ENCODE measurements at regions not wholly inside any gene's neighbourhood (a gene's known extent, or its start where the extent isn't known, plus 50 kb on each side); places are given as distances from the start of the nearest gene placed in this dataset.
A peak's percentile ranks its signal among the peaks of the same experiment; 100 is the strongest.

DNA sequence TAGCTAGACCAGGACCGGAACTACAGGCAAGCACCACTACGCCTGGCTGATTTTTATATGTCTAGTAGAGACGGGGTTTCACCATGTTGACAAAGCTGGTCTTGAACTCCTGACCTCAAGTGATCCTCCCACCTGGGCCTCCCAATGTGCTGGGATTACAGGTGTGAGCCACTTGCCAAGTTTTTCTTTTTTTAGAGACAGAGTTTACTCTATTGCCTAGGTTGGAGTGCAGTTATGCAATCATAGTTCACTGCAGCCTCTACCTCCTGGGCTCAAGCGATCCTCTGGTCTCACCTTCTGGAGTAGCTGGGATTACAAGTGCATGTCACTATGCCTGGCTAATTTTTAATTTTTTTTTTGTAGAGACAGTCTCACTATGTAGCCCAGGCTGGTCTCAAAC, 201.5 kb upstream of the TBX3 start:
- no peaks in the 10 kb centered on the region for H3K9me3 ChIP-seq (ENCODE audit: insufficient read depth, low read depth, low read length)

DNA sequence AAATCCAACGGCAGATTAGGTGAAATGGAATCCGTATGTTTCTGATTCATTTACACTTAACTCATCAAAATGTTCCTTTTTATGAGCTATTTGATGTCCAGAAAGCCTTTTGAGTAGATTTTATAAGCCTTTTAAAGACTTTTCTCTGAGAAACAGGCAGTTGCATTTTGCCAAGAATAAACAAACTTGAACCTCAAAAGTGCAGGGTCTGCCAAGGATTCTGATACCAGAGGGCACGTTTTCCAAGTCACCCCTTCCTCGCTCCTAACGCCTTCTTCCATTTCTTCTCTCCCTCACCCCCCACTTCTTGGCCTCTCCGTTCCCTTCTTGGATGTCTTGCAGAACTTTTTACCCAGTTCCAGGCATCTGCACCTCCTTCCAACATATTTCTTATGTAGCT, 200.6 kb upstream of the TBX3 start:
- no peak for DNase-seq
- 100% methylated on average over 3 of the region's 6 CpGs for WGBS (ENCODE audit: extremely low coverage, insufficient coverage, insufficient read length)
- no peaks in the 10 kb centered on the region for H3K27me3 ChIP-seq (ENCODE audit: insufficient read depth, low read length)
- H3K79me1 ChIP-seq (ENCODE audit: low read length), result peaks cover 4% of the 10 kb centered on the region
- H3K4me2 ChIP-seq (ENCODE audit: low read length), result no peak overlapping the region
- H3K14ac ChIP-seq (ENCODE audit: low read length), result no peak overlapping the region
- no peak overlapping the region for H4K8ac ChIP-seq (ENCODE audit: low read depth, low read length)
- no peaks in the 10 kb centered on the region for H3K9me3 ChIP-seq (ENCODE audit: insufficient read depth, low read depth, low read length)
- no peak overlapping the region for H3K27ac ChIP-seq (ENCODE audit: low read depth, low read length)
- no peaks in the 10 kb centered on the region for H3K4me1 ChIP-seq (ENCODE audit: control insufficient read depth in 1 of 2, insufficient read depth in 2 of 2, low read length in 2 of 2)
- H4K12ac ChIP-seq (ENCODE audit: low read depth, low read length), result no peak overlapping the region
- H4K91ac ChIP-seq (ENCODE audit: low read depth, low read length), result no peak overlapping the region
- H3K36me3 ChIP-seq (ENCODE audit: control insufficient read depth in 1 of 2, insufficient read depth in 2 of 2, low read length in 2 of 2), result no peaks in the 10 kb centered on the region
- H2BK12ac ChIP-seq (ENCODE audit: low read length), result no peak overlapping the region
- H3K79me2 ChIP-seq (ENCODE audit: control insufficient read depth, insufficient read depth, low read length, poor library complexity), result no peaks in the 10 kb centered on the region
- H3K4ac ChIP-seq (ENCODE audit: low read depth, low read length), result no peak overlapping the region
- no peak overlapping the region for H2BK120ac ChIP-seq (ENCODE audit: insufficient read depth, low read length, poor library complexity)
- no peak overlapping the region for H3K23ac ChIP-seq (ENCODE audit: low read length)
- H2BK5ac ChIP-seq (ENCODE audit: low read depth, low read length, poor library complexity), result no peak overlapping the region
- no peak overlapping the region for H3K18ac ChIP-seq (ENCODE audit: low read length)
- H3K9ac ChIP-seq (ENCODE audit: low read length), result no peak overlapping the region
- H3K4me3 ChIP-seq (ENCODE audit: low read depth, low read length), result no peak overlapping the region
- H2AK5ac ChIP-seq (ENCODE audit: low read length), result no peak overlapping the region
- no peak overlapping the region for H2AFZ ChIP-seq (ENCODE audit: insufficient read depth, low read length, poor library complexity)

More for the DNA sequence above, 201.5 kb upstream of the TBX3 start:
- no peak overlapping the region for H2AK5ac ChIP-seq (ENCODE audit: low read length)
- H3K23ac ChIP-seq (ENCODE audit: low read length), result no peak overlapping the region
- H4K91ac ChIP-seq (ENCODE audit: low read depth, low read length), result no peak overlapping the region
- H3K36me3 ChIP-seq (ENCODE audit: control insufficient read depth in 1 of 2, insufficient read depth in 2 of 2, low read length in 2 of 2), result no peaks in the 10 kb centered on the region
- peaks cover 4% of the 10 kb centered on the region for H3K79me1 ChIP-seq (ENCODE audit: low read length)
- H3K27ac ChIP-seq (ENCODE audit: low read depth, low read length), result no peak overlapping the region
- no peak overlapping the region for H3K4me3 ChIP-seq (ENCODE audit: low read depth, low read length)
- DNase-seq, result no peak
- H3K18ac ChIP-seq (ENCODE audit: low read length), result no peak overlapping the region
- no peak overlapping the region for H2BK12ac ChIP-seq (ENCODE audit: low read length)
- H3K79me2 ChIP-seq (ENCODE audit: control insufficient read depth, insufficient read depth, low read length, poor library complexity), result no peaks in the 10 kb centered on the region
- no peak overlapping the region for H3K14ac ChIP-seq (ENCODE audit: low read length)
- no peak overlapping the region for H2BK120ac ChIP-seq (ENCODE audit: insufficient read depth, low read length, poor library complexity)
- H2AFZ ChIP-seq (ENCODE audit: insufficient read depth, low read length, poor library complexity), result no peak overlapping the region
- H3K4me1 ChIP-seq (ENCODE audit: control insufficient read depth in 1 of 2, insufficient read depth in 2 of 2, low read length in 2 of 2), result no peaks in the 10 kb centered on the region
- H2BK5ac ChIP-seq (ENCODE audit: low read depth, low read length, poor library complexity), result no peak overlapping the region
- no peak overlapping the region for H4K8ac ChIP-seq (ENCODE audit: low read depth, low read length)
- no peak overlapping the region for H3K4me2 ChIP-seq (ENCODE audit: low read length)
- no peak overlapping the region for H4K12ac ChIP-seq (ENCODE audit: low read depth, low read length)
- H3K9ac ChIP-seq (ENCODE audit: low read length), result no peak overlapping the region
- no peaks in the 10 kb centered on the region for H3K27me3 ChIP-seq (ENCODE audit: insufficient read depth, low read length)
- WGBS (ENCODE audit: extremely low coverage, insufficient coverage, insufficient read length), result no CpG with 5 or more reads among the region's 4 CpGs
- no peak overlapping the region for H3K4ac ChIP-seq (ENCODE audit: low read depth, low read length)

DNA sequence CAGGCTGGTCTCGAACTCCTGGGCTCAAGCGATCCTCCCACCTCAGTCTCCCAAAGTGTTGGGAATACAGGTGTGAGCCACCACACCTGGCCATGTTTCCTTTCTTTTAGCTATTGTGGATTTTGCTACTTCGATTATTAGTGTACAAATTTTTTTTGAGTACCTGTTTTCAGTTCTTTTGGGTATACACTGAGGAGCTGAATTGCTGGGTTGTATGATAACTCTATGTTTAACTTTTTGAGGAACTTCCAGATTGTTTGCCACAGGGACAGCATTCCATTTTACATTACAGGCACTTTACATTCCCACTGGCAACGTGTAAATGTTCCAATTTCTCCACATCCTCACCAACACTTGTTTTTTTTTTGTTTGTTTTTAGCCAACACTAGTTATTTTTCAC, 198.1 kb upstream of the TBX3 start:
- WGBS (ENCODE audit: extremely low coverage, insufficient coverage, insufficient read length), result no CpG with 5 or more reads among the region's 4 CpGs
- Histone ChIP-seq H3K23ac (ENCODE audit: low read length) (no peak overlapping the region), H3K27ac (ENCODE audit: low read depth, low read length) (no peak overlapping the region), H2BK12ac (ENCODE audit: low read length) (no peak overlapping the region), H2AFZ (ENCODE audit: insufficient read depth, low read length, poor library complexity) (no peak overlapping the region), H4K8ac (ENCODE audit: low read depth, low read length) (no peak overlapping the region), H3K9ac (ENCODE audit: low read length) (no peak overlapping the region), H3K4me1 (ENCODE audit: control insufficient read depth in 1 of 2, insufficient read depth in 2 of 2, low read length in 2 of 2) (no peaks in the 10 kb centered on the region), H3K14ac (ENCODE audit: low read length) (no peak overlapping the region), H3K79me1 (ENCODE audit: low read length) (peaks cover 7% of the 10 kb centered on the region), H3K9me3 (ENCODE audit: insufficient read depth, low read depth, low read length) (peaks cover 2% of the 10 kb centered on the region), H3K4me2 (ENCODE audit: low read length) (no peak overlapping the region), H3K4ac (ENCODE audit: low read depth, low read length) (no peak overlapping the region), H3K27me3 (ENCODE audit: insufficient read depth, low read length) (no peaks in the 10 kb centered on the region), H3K36me3 (ENCODE audit: control insufficient read depth in 1 of 2, insufficient read depth in 2 of 2, low read length in 2 of 2) (no peaks in the 10 kb centered on the region), H3K4me3 (ENCODE audit: low read depth, low read length) (no peak overlapping the region), H2BK5ac (ENCODE audit: low read depth, low read length, poor library complexity) (no peak overlapping the region), H4K91ac (ENCODE audit: low read depth, low read length) (peak overlapping the region; percentile 71), H2BK120ac (ENCODE audit: insufficient read depth, low read length, poor library complexity) (peak overlapping the region; percentile 53), H2AK5ac (ENCODE audit: low read length) (no peak overlapping the region), H3K18ac (ENCODE audit: low read length) (no peak overlapping the region), H4K12ac (ENCODE audit: low read depth, low read length) (no peak overlapping the region), H3K79me2 (ENCODE audit: control insufficient read depth, insufficient read depth, low read length, poor library complexity) (no peaks in the 10 kb centered on the region)
- no peak for DNase-seq

DNA sequence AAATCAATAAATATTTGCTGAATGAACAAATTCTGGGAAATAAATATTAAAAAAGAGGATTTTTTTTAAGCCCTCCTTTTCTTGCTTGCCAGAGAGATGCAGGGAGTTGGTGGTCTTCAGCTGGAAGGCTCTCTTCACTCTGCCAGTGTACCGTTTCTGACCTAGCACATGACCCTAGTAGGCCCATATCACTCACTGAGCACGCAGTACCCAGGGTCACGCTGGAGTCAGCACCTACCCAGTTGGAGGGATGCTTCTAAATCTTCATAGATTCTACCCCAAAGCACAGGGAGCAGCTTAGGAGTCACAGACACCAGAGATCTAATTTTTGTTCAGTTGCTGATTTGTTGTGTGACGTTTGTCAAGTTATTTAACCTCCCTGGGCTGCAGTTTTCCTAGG, 195.4 kb upstream of the TBX3 start:
- Histone ChIP-seq H2AK5ac (ENCODE audit: low read length) (no peak overlapping the region), H2BK5ac (ENCODE audit: low read depth, low read length, poor library complexity) (no peak overlapping the region), H3K4me1 (ENCODE audit: control insufficient read depth in 1 of 2, insufficient read depth in 2 of 2, low read length in 2 of 2) (no peaks in the 10 kb centered on the region), H3K4ac (ENCODE audit: low read depth, low read length) (no peak overlapping the region), H3K4me2 (ENCODE audit: low read length) (no peak overlapping the region), H3K18ac (ENCODE audit: low read length) (no peak overlapping the region), H3K14ac (ENCODE audit: low read length) (peak overlapping the region; percentile 19), H4K12ac (ENCODE audit: low read depth, low read length) (no peak overlapping the region), H3K9me3 (ENCODE audit: insufficient read depth, low read depth, low read length) (peaks cover 2% of the 10 kb centered on the region), H2BK12ac (ENCODE audit: low read length) (no peak overlapping the region), H3K27ac (ENCODE audit: low read depth, low read length) (no peak overlapping the region), H3K4me3 (ENCODE audit: low read depth, low read length) (no peak overlapping the region), H4K91ac (ENCODE audit: low read depth, low read length) (peak overlapping the region; percentile 38), H3K23ac (ENCODE audit: low read length) (no peak overlapping the region), H4K8ac (ENCODE audit: low read depth, low read length) (no peak overlapping the region), H3K79me1 (ENCODE audit: low read length) (peaks cover 7% of the 10 kb centered on the region), H3K79me2 (ENCODE audit: control insufficient read depth, insufficient read depth, low read length, poor library complexity) (no peaks in the 10 kb centered on the region), H2AFZ (ENCODE audit: insufficient read depth, low read length, poor library complexity) (no peak overlapping the region), H3K9ac (ENCODE audit: low read length) (no peak overlapping the region), H3K27me3 (ENCODE audit: insufficient read depth, low read length) (no peaks in the 10 kb centered on the region), H3K36me3 (ENCODE audit: control insufficient read depth in 1 of 2, insufficient read depth in 2 of 2, low read length in 2 of 2) (no peaks in the 10 kb centered on the region), H2BK120ac (ENCODE audit: insufficient read depth, low read length, poor library complexity) (peak overlapping the region; percentile 23)
- WGBS (ENCODE audit: extremely low coverage, insufficient coverage, insufficient read length), result no CpG with 5 or more reads among the region's 4 CpGs
- no peak for DNase-seq

Data from trophoblast cell (in vitro differentiated cells and primary cell).